GM04504 (cell line): ENCODE measurements at regions not wholly inside any gene's neighbourhood (a gene's known extent, or its start where the extent isn't known, plus 50 kb on each side); places are given as distances from the start of the nearest gene placed in this dataset.

Source experiments
- DNase-seq: peaks from one replicate; pipeline ENCODE4 v3.0.0-alpha.2; 2012; ENCODE audit warnings: low read depth

- no peak for DNase-seq
Measured at GRCh38 chr1:117678246-117678977, 72.6 kb downstream of the TENT5C start.

GRCh38 chr1:117679299-117679698, 73.5 kb downstream of the TENT5C start:
- no peak for DNase-seq

DNA sequence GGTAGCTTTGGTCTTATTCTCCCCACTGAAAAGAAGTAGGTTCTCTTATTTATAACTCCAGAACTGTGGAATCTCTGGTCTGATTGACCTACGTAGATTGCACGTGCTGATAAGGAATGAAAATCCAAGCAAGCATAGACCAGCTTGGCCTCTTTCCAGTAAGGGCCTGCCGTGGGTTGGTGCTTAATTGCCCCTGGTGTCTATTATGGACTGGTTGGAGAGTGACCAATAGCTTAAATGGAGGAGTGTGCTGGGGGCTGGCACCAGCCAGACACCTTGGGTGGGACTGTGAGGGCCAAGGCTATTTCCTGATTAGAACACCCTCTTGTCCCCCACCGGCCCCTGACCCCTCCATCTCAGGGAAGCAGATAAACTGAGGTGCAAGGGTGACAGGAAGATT, 74.0 kb downstream of the TENT5C start:
- no peak for DNase-seq

- no peak for DNase-seq
Measured at GRCh38 chr1:117680316-117681002, 74.6 kb downstream of the TENT5C start.

DNA sequence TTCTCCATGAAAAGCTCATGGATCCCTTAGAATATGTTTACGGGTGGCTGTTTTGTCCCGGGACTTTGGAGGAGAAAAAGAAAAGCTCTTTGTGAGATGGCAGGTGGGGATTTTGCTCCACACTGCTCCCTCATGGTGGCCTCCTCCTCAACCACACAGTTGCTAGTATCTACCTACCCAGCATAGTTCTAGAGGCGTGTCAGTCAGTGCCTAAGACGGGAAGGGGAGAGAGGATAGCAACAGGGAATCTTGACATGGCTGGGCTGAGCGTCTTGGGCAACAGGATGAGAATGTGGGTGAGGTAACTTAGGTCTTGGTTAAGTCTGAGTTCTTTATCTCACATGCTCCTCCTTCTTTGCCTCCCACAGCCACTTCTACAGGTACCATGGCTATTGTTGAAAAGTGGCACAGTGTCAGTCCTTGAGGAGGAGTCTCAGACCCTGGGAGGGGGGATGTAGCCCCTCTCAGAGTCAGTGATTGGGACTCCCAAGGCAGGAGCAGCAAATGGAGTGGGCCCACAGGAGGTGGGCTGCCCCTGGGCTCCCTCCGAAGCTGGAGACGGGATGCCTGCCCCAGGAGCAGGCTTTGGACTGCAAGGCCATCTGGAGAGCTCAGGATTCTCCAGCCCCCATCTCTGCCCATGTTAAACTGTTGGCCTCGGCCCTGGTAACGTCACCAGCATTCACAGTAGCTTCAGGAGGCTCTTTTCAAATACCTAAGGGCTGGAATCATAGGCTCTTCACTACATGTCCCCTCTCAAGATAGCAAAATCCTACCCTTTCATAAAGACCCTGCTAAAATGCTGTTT, 75.4 kb downstream of the TENT5C start:
- no peak for DNase-seq

DNA sequence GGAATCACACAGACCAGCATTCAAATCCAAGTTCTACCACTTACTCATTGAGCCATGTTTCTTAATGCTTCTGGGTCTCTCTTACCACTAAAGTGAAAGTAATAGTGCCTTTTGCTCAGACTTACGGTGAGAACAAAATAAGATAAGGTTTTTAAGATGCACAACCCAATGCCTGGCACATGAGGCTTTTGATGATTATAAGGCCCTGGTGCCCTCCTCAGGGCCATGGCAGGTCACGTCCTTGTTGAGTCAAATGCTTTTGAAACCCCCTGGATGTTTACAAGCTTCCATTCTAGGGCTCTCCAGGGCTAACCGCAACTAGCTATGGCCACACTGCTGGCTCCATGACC, 76.0 kb downstream of the TENT5C start:
- DNase-seq, result no peak

- no peak for DNase-seq
Measured at GRCh38 chr1:117682372-117682771, 76.5 kb downstream of the TENT5C start.

- peak; percentile 40 for DNase-seq
Measured at GRCh38 chr1:117683571-117684285, 77.9 kb downstream of the TENT5C start.

GRCh38 chr1:117685936-117686806, 80.3 kb downstream of the TENT5C start:
- no peak for DNase-seq

GRCh38 chr1:117686907-117687306, 81.1 kb downstream of the TENT5C start:
- peak; percentile 46 for DNase-seq

DNA sequence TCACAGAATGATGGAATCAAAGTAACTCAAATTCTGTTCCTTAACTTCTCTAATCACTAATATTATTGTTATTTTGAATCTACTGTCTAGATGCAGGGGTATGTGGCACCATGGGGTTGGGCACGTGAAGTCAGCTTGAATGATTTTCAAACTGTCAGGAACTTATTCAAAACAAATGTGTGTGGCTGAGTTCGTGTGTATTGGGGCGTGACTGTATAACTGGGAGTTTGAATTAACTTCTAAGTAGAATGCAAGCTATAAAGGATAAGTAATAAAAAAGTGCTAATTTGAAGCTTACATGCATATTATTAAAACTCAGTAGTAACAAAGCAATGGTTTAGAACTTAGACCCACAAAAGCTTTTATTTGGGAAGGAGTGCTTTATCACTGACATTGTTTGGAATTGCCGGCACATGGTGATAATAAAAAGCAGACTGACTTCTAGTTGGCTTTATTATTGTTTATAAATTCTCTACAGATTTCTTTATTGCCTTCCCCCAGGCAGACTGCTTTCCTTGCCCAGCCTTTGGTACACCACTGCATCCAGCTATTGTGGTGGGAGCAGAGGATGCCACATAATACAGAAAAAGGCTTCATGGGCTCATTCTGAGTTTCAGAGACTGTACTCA, 84.3 kb downstream of the TENT5C start:
- DNase-seq, result no peak

DNA sequence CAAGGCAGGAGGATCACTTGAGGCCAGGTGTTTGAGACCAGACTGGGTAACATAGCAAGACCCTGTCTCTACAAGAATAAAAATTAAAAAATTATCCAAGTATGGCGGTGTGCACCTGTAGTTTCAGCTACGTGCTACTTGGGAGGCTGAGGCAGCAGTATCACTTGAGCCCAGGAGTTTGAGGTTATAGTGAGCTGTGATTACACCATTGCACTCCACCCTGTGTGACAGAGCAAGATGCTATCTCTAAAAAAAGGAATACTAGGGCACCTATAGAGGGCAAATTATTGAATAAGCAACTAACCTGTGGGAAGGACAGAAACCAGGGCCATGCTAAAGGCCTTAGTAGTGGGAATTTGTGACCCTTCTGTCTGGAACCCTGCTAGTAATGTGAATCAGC, 86.1 kb downstream of the TENT5C start:
- DNase-seq, result no peak

- no peak for DNase-seq
Measured at GRCh38 chr1:117694543-117694942, 88.7 kb downstream of the TENT5C start.

GRCh38 chr1:117695796-117696490, 90.1 kb downstream of the TENT5C start:
- peak; percentile 88 for DNase-seq

GRCh38 chr1:117696561-117696960, 90.7 kb downstream of the TENT5C start:
- peak; percentile 27 for DNase-seq

DNA sequence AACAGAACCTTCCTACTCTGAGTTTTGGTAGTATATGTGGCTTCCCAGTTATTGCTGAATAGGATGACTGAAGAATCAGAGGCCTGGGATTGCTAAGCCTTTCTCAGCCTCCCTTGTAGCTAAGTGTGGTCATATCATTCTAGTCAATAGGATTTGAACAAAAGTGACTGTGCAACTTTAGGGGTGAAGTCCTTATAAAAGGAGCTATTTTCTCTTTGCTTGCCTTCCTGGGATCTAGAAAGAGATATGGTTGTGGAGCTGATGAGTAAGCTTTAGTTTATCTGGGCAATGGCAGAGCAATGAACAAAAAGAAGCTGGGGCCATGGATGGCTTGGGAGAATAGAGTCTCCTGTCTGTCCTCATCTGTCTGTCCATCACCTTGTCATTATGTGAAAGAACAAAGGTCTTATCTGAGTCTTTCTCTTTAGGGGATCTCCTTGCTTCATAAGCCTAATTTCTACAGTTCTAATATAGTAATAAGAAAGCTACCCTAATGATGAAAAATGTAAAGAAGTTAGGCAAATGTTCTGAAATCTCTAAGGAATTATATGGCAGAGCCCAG, 91.5 kb downstream of the TENT5C start:
- no peak for DNase-seq

DNA sequence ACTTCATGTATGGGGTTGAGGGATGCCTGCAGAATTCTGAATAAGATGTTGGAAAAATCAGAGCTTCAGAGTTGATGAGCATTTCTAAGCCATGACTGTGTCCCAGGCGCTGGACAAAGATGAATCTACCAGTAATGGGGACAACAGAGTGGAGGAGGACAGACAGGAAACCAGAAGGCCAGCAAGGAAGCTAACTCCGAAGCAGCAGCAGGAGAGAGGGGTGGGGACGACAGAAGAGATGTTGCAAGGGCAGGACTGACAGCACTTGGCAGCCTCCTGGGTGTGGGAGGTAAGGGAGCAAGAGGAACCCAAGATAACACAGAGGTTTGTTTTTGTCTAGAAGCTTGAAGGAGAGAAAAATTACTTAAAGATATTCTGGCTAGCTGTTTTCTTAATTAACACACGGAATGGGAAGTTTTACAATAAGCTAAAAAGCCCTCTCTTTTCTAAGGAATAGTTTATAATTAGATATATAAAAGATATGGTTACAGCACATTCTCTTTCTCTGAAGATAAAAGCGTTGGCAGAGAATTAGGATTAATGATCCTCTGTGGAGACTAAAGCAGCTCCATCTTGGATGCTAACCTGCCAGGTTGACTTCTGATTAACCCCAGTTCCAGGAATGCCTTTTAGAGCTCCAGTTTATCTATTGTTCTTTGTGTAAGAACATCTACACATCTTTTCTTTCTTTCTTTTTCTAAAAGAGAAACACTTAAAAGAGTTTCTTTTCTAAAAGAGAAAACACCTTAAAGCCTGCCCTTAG, 92.7 kb downstream of the TENT5C start:
- DNase-seq, result no peak

GRCh38 chr1:117699953-117700352, 94.1 kb downstream of the TENT5C start:
- no peak for DNase-seq

DNA sequence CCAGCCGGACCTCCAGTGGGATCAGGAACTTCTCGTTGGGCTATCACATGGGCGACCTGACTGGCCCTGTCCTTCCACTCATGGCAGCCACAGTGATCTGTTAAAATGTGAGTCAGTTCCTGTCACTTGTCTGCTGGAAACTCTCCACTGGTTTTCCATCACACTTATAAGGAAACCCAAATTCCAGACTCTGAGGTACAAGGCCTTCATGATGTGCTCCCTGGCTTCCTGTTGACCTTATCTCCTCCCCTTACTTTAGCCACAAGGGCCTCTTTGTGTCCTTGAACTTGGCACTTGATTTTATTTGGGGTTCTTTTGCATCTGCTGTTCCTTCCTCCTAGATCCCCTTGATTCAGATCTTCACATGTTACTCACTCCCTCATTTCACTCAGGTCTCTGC, 96.8 kb downstream of the TENT5C start:
- no peak for DNase-seq
